HEK293 (cell line): ENCODE measurements at regions not wholly inside any gene's neighbourhood (a gene's known extent, or its start where the extent isn't known, plus 50 kb on each side); places are given as distances from the start of the nearest gene placed in this dataset.

Source experiments
- CTCF ChIA-PET: fragments of 350-600 bp; formaldehyde crosslinking; extraction: SDS; loops from one replicate; lab custom pipeline; 2021; ENCODE audit warnings: antibody characterized with exemption; lab: Yijun Ruan, JAX
- POLR2A ChIA-PET: fragments of 300-600 bp; formaldehyde crosslinking; extraction: SDS; loops from one replicate; lab custom pipeline; 2020; ENCODE audit warnings: antibody characterized with exemption, inconsistent platforms; lab: Yijun Ruan, JAX
- H3K27ac ChIP-seq: fragments of 200-500 bp; sonication (Bioruptor generic); 2 replicates; pipeline ENCODE4 v1.5.1; 2014; ENCODE audit warnings: low read depth, low read length, control low read depth, inconsistent platforms; ENCODE audit errors: extremely low read depth
- H3K36me3 ChIP-seq, 2 experiments: fragments of 200-500 bp in 1 of 2; sonication (Bioruptor generic) in 1 of 2; 1 replicate in 1 of 2; 2 replicates in 1 of 2; pipeline ENCODE4 v1.5.1; 2014 to 2017; ENCODE audit warnings: inconsistent platforms in 2 of 2, low read length in 2 of 2; ENCODE audit not compliant: control insufficient read depth in 2 of 2, insufficient read depth in 1 of 2
- H3K4me1 ChIP-seq: fragments of 200-500 bp; sonication (Bioruptor generic); 2 replicates; pipeline ENCODE4 v1.5.1; 2014; ENCODE audit warnings: mild to moderate bottlenecking, low read length, inconsistent platforms; ENCODE audit not compliant: control insufficient read depth, insufficient read depth
- H3K4me3 ChIP-seq: 2 replicates; pipeline ENCODE4 v1.5.1; 2011; ENCODE audit warnings: low read depth, mild to moderate bottlenecking, control low read depth, low read length, moderate library complexity
- H3K9me3 ChIP-seq: fragments of 200-500 bp; sonication (Bioruptor generic); 2 replicates; pipeline ENCODE4 v1.5.1; 2014; ENCODE audit warnings: low read depth, low read length, inconsistent platforms; ENCODE audit not compliant: control insufficient read depth, insufficient read depth
- GLI4 ChIP-seq: fragments of 450-650 bp; formaldehyde crosslinking; IDR thresholded peaks from 2 replicates; pipeline ENCODE4 v1.5.1; 2016; ENCODE audit warnings: missing biosample characterization, missing genetic modification characterization
- WT1 ChIP-seq: fragments of 450-650 bp; formaldehyde crosslinking; IDR thresholded peaks from 2 replicates; pipeline ENCODE4 v1.5.1; 2016; ENCODE audit warnings: missing biosample characterization, missing genetic modification characterization
- ZBTB20 ChIP-seq: fragments of 450-650 bp; formaldehyde crosslinking; IDR thresholded peaks from 2 replicates; pipeline ENCODE4 v1.5.1; 2016; ENCODE audit warnings: missing biosample characterization, missing genetic modification characterization
- ZNF133 ChIP-seq: fragments of 450-650 bp; formaldehyde crosslinking; IDR thresholded peaks from 2 replicates; pipeline ENCODE4 v1.5.1; 2016; ENCODE audit warnings: missing biosample characterization, missing genetic modification characterization
- ZNF221 ChIP-seq: fragments of 450-650 bp; formaldehyde crosslinking; IDR thresholded peaks from 2 replicates; pipeline ENCODE4 v1.5.1; 2017; ENCODE audit warnings: missing biosample characterization, missing genetic modification characterization, borderline replicate concordance
- ZNF248 ChIP-seq: fragments of 450-650 bp; formaldehyde crosslinking; IDR thresholded peaks from 2 replicates; pipeline ENCODE4 v1.5.1; 2017; ENCODE audit warnings: missing biosample characterization, missing genetic modification characterization
- ZNF324 ChIP-seq: fragments of 450-650 bp; formaldehyde crosslinking; IDR thresholded peaks from 2 replicates; pipeline ENCODE4 v1.5.1; 2016; ENCODE audit warnings: missing biosample characterization, missing genetic modification characterization
- ZNF544 ChIP-seq: fragments of 450-650 bp; formaldehyde crosslinking; IDR thresholded peaks from 2 replicates; pipeline ENCODE4 v1.5.0; 2017; ENCODE audit warnings: missing biosample characterization, missing genetic modification characterization
- ZNF571 ChIP-seq: fragments of 450-650 bp; formaldehyde crosslinking; IDR thresholded peaks from 2 replicates; pipeline ENCODE4 v1.5.0; 2017; ENCODE audit warnings: missing biosample characterization, missing genetic modification characterization
- ZNF600 ChIP-seq: fragments of 450-650 bp; formaldehyde crosslinking; IDR thresholded peaks from 2 replicates; pipeline ENCODE4 v1.5.1; 2016; ENCODE audit warnings: missing biosample characterization, missing genetic modification characterization
- ZNF776 ChIP-seq: fragments of 450-650 bp; formaldehyde crosslinking; IDR thresholded peaks from 2 replicates; pipeline ENCODE4 v1.5.0; 2017; ENCODE audit warnings: missing biosample characterization, missing genetic modification characterization, borderline replicate concordance
- ZNF777 ChIP-seq: fragments of 450-650 bp; formaldehyde crosslinking; IDR thresholded peaks from 2 replicates; pipeline ENCODE4 v1.5.1; 2017; ENCODE audit warnings: missing biosample characterization, missing genetic modification characterization, borderline replicate concordance
- ZNF837 ChIP-seq: fragments of 450-650 bp; formaldehyde crosslinking; IDR thresholded peaks from 2 replicates; pipeline ENCODE4 v1.5.1; 2016; ENCODE audit warnings: missing biosample characterization, missing genetic modification characterization
- TF ChIP-seq, protein P1 (sequence below): fragments of 450-650 bp; formaldehyde crosslinking; IDR thresholded peaks from 2 replicates; pipeline ENCODE4 v1.5.1; 2017; ENCODE audit warnings: missing biosample characterization, missing genetic modification characterization
- TF ChIP-seq, protein P2 (sequence below): fragments of 450-650 bp; formaldehyde crosslinking; conservative IDR thresholded peaks from 2 replicates; pipeline ENCODE4 v1.5.1; 2016; ENCODE audit warnings: low read depth, missing biosample characterization, missing genetic modification characterization
- TF ChIP-seq, protein P3 (sequence below): fragments of 450-650 bp; formaldehyde crosslinking; optimal IDR thresholded peaks from 2 replicates; pipeline ENCODE3; 2016; ENCODE audit warnings: missing biosample characterization, mild to moderate bottlenecking, missing genetic modification characterization
- TF ChIP-seq, protein P4 (sequence below): fragments of 450-650 bp; formaldehyde crosslinking; IDR thresholded peaks from 2 replicates; pipeline ENCODE4 v1.5.1; 2017; ENCODE audit warnings: missing biosample characterization, missing genetic modification characterization
- TF ChIP-seq, protein P5 (sequence below): fragments of 450-650 bp; formaldehyde crosslinking; IDR thresholded peaks from 2 replicates; pipeline ENCODE4 v1.5.1; 2016; ENCODE audit warnings: missing biosample characterization, missing genetic modification characterization

DNA sequence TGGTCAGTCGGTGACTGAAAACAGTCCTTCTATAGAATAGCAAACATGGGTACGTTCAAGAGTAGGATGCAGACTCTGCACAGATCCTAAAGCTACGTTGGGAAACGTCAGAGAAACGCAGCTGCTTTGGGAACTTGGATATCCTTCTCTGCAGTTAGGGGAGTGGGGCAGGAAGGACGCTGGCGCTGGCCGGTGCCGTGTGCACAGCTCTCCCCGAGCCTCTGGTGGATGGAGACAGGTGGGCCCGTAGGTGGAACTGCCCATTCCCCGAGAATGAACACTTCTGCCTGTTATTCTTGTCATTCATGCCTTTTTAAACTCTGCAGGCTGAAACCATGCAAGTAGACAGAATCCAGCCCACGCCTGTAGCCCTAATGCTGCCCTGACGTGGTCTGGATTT is 91.7 kb upstream of the MBOAT2 start:
- Histone ChIP-seq H3K9me3 (no peaks in the 10 kb centered on the region), H3K36me3 (no peaks in the 10 kb centered on the region), H3K4me1 (no peaks in the 10 kb centered on the region), H3K4me3 (no peak overlapping the region), H3K27ac (no peak overlapping the region)
- no peak for TF ChIP-seq WT1
- TF ChIP-seq GLI4 (tag by site-specific recombination) = no peak
- TF ChIP-seq, protein P1, sequence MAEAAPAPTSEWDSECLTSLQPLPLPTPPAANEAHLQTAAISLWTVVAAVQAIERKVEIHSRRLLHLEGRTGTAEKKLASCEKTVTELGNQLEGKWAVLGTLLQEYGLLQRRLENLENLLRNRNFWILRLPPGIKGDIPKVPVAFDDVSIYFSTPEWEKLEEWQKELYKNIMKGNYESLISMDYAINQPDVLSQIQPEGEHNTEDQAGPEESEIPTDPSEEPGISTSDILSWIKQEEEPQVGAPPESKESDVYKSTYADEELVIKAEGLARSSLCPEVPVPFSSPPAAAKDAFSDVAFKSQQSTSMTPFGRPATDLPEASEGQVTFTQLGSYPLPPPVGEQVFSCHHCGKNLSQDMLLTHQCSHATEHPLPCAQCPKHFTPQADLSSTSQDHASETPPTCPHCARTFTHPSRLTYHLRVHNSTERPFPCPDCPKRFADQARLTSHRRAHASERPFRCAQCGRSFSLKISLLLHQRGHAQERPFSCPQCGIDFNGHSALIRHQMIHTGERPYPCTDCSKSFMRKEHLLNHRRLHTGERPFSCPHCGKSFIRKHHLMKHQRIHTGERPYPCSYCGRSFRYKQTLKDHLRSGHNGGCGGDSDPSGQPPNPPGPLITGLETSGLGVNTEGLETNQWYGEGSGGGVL (tag by site-specific recombination) = no peak
- TF ChIP-seq, protein P2, sequence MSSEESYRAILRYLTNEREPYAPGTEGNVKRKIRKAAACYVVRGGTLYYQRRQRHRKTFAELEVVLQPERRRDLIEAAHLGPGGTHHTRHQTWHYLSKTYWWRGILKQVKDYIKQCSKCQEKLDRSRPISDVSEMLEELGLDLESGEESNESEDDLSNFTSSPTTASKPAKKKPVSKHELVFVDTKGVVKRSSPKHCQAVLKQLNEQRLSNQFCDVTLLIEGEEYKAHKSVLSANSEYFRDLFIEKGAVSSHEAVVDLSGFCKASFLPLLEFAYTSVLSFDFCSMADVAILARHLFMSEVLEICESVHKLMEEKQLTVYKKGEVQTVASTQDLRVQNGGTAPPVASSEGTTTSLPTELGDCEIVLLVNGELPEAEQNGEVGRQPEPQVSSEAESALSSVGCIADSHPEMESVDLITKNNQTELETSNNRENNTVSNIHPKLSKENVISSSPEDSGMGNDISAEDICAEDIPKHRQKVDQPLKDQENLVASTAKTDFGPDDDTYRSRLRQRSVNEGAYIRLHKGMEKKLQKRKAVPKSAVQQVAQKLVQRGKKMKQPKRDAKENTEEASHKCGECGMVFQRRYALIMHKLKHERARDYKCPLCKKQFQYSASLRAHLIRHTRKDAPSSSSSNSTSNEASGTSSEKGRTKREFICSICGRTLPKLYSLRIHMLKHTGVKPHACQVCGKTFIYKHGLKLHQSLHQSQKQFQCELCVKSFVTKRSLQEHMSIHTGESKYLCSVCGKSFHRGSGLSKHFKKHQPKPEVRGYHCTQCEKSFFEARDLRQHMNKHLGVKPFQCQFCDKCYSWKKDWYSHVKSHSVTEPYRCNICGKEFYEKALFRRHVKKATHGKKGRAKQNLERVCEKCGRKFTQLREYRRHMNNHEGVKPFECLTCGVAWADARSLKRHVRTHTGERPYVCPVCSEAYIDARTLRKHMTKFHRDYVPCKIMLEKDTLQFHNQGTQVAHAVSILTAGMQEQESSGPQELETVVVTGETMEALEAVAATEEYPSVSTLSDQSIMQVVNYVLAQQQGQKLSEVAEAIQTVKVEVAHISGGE = no peak
- no peak for TF ChIP-seq ZNF776
- TF ChIP-seq ZNF221 (tag by site-specific recombination) = no peak
- TF ChIP-seq ZNF324 (tag by site-specific recombination) = no peak
- TF ChIP-seq, protein P3, sequence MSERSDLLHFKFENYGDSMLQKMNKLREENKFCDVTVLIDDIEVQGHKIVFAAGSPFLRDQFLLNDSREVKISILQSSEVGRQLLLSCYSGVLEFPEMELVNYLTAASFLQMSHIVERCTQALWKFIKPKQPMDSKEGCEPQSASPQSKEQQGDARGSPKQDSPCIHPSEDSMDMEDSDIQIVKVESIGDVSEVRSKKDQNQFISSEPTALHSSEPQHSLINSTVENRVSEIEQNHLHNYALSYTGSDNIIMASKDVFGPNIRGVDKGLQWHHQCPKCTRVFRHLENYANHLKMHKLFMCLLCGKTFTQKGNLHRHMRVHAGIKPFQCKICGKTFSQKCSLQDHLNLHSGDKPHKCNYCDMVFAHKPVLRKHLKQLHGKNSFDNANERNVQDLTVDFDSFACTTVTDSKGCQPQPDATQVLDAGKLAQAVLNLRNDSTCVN (tag by site-specific recombination) = no peak
- TF ChIP-seq ZNF837 (tag by site-specific recombination) = no peak
- TF ChIP-seq ZNF248 (tag by site-specific recombination) = no peak
- no peak for TF ChIP-seq ZNF571 (tag by site-specific recombination)
- TF ChIP-seq, protein P4, sequence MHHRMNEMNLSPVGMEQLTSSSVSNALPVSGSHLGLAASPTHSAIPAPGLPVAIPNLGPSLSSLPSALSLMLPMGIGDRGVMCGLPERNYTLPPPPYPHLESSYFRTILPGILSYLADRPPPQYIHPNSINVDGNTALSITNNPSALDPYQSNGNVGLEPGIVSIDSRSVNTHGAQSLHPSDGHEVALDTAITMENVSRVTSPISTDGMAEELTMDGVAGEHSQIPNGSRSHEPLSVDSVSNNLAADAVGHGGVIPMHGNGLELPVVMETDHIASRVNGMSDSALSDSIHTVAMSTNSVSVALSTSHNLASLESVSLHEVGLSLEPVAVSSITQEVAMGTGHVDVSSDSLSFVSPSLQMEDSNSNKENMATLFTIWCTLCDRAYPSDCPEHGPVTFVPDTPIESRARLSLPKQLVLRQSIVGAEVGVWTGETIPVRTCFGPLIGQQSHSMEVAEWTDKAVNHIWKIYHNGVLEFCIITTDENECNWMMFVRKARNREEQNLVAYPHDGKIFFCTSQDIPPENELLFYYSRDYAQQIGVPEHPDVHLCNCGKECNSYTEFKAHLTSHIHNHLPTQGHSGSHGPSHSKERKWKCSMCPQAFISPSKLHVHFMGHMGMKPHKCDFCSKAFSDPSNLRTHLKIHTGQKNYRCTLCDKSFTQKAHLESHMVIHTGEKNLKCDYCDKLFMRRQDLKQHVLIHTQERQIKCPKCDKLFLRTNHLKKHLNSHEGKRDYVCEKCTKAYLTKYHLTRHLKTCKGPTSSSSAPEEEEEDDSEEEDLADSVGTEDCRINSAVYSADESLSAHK (tag by site-specific recombination) = no peak
- TF ChIP-seq ZNF777 = no peak
- no peak for TF ChIP-seq ZNF544
- TF ChIP-seq, protein P5, sequence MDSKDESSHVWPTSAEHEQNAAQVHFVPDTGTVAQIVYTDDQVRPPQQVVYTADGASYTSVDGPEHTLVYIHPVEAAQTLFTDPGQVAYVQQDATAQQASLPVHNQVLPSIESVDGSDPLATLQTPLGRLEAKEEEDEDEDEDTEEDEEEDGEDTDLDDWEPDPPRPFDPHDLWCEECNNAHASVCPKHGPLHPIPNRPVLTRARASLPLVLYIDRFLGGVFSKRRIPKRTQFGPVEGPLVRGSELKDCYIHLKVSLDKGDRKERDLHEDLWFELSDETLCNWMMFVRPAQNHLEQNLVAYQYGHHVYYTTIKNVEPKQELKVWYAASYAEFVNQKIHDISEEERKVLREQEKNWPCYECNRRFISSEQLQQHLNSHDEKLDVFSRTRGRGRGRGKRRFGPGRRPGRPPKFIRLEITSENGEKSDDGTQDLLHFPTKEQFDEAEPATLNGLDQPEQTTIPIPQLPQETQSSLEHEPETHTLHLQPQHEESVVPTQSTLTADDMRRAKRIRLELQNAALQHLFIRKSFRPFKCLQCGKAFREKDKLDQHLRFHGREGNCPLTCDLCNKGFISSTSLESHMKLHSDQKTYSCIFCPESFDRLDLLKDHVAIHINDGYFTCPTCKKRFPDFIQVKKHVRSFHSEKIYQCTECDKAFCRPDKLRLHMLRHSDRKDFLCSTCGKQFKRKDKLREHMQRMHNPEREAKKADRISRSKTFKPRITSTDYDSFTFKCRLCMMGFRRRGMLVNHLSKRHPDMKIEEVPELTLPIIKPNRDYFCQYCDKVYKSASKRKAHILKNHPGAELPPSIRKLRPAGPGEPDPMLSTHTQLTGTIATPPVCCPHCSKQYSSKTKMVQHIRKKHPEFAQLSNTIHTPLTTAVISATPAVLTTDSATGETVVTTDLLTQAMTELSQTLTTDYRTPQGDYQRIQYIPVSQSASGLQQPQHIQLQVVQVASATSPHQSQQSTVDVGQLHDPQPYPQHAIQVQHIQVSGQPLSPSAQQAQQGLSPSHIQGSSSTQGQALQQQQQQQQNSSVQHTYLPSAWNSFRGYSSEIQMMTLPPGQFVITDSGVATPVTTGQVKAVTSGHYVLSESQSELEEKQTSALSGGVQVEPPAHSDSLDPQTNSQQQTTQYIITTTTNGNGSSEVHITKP (tag by site-specific recombination) = no peak
- no peak for TF ChIP-seq ZNF133 (tag by site-specific recombination)
- TF ChIP-seq ZBTB20 (tag by site-specific recombination) = no peak
- TF ChIP-seq ZNF600 (tag by site-specific recombination) = no peak
- CTCF ChIA-PET = interaction anchor here (1.2 kb wide), 1 partner anchor 17 kb away, joined by 5 read pairs; no protein-coding TSS in a partner anchor
- POLR2A ChIA-PET = no interaction called here
